ENCODE measurements at regions not wholly inside any gene's neighbourhood (a gene's known extent, or its start where the extent isn't known, plus 50 kb on each side); places are given as distances from the start of the nearest gene placed in this dataset.

GRCh38 chr4:60846678-60847077 lies 353.4 kb upstream of the ADGRL3 start:
- intact Hi-C loops (cut with DNase I; ENCODE audit: low total_unique reads): no loop called here
- TF ChIP-seq POLR2A (IDR thresholded peaks at IDR 0.05) (no peak), CTCF (IDR thresholded peaks at IDR 0.05) (no peak)
- WGBS, 2 donors: 93 to 95% methylated on average over 4 of the region's 4 CpGs

GRCh38 chr4:60847614-60848013 lies 352.5 kb upstream of the ADGRL3 start:
- intact Hi-C loops (cut with DNase I; ENCODE audit: low total_unique reads): no loop called here
- Histone ChIP-seq H3K27ac (no peak overlapping the region), H3K27me3 (no peaks in the 10 kb centered on the region), H3K4me3 (no peak overlapping the region), H3K36me3 (ENCODE audit: low read depth, missing control alignments) (no peaks in the 10 kb centered on the region), H3K9me3 (no peaks in the 10 kb centered on the region), H3K4me1 (no peaks in the 10 kb centered on the region)
- no peak for DNase-seq
- WGBS, 2 donors: 64 to 68% methylated on average over 4 of the region's 4 CpGs
- TF ChIP-seq CTCF (IDR thresholded peaks at IDR 0.05) (no peak), POLR2A (IDR thresholded peaks at IDR 0.05) (no peak)

More at GRCh38 chr4:60846678-60847077, 353.4 kb upstream of the ADGRL3 start:
- Histone ChIP-seq H3K4me3 (no peak overlapping the region), H3K36me3 (ENCODE audit: low read depth, missing control alignments) (no peaks in the 10 kb centered on the region), H3K27me3 (no peaks in the 10 kb centered on the region), H3K27ac (no peak overlapping the region), H3K4me1 (no peaks in the 10 kb centered on the region), H3K9me3 (no peaks in the 10 kb centered on the region)
- no peak for DNase-seq

GRCh38 chr4:60857130-60857753 lies 342.9 kb upstream of the ADGRL3 start:
- TF ChIP-seq POLR2A (IDR thresholded peaks at IDR 0.05) (no peak), CTCF (IDR thresholded peaks at IDR 0.05) (no peak)
- 74 to 80% methylated on average over 6 of the region's 6 CpGs for WGBS, 2 donors

GRCh38 chr4:60863442-60863841 lies 336.7 kb upstream of the ADGRL3 start:
- Histone ChIP-seq H3K9me3 (no peaks in the 10 kb centered on the region), H3K27ac (no peak overlapping the region), H3K4me3 (no peak overlapping the region), H3K27me3 (no peaks in the 10 kb centered on the region), H3K36me3 (ENCODE audit: low read depth, missing control alignments) (no peaks in the 10 kb centered on the region), H3K4me1 (no peaks in the 10 kb centered on the region)
- WGBS, 2 donors: 92% methylated on average over 3 of the region's 3 CpGs
- no peak for DNase-seq
- TF ChIP-seq POLR2A (IDR thresholded peaks at IDR 0.05) (no peak), CTCF (IDR thresholded peaks at IDR 0.05) (no peak)
- intact Hi-C loops (cut with DNase I; ENCODE audit: low total_unique reads): no loop called here

More at GRCh38 chr4:60857130-60857753, 342.9 kb upstream of the ADGRL3 start:
- H3K9me3 ChIP-seq: no peaks in the 10 kb centered on the region
- no peak overlapping the region for H3K27ac ChIP-seq
- H3K27me3 ChIP-seq: no peaks in the 10 kb centered on the region
- intact Hi-C loops (cut with DNase I; ENCODE audit: low total_unique reads): no loop called here
- H3K36me3 ChIP-seq (ENCODE audit: low read depth, missing control alignments): no peaks in the 10 kb centered on the region
- no peak overlapping the region for H3K4me3 ChIP-seq
- DNase-seq: no peak
- no peaks in the 10 kb centered on the region for H3K4me1 ChIP-seq

- Histone ChIP-seq H3K36me3 (ENCODE audit: low read depth, missing control alignments) (no peaks in the 10 kb centered on the region), H3K4me1 (no peaks in the 10 kb centered on the region), H3K9me3 (no peaks in the 10 kb centered on the region), H3K4me3 (no peak overlapping the region), H3K27me3 (no peaks in the 10 kb centered on the region), H3K27ac (no peak overlapping the region)
- TF ChIP-seq POLR2A (IDR thresholded peaks at IDR 0.05) (no peak), CTCF (IDR thresholded peaks at IDR 0.05) (no peak)
- WGBS, 2 donors: 44 to 68% methylated on average over 4 of the region's 4 CpGs
- intact Hi-C loops (cut with DNase I; ENCODE audit: low total_unique reads): no loop called here
- DNase-seq: no peak
These were observed 334.9 kb upstream of the ADGRL3 start for GRCh38 chr4:60865273-60865672.

Data from testis (tissue), 2 donors.